ENCODE measurements at regions not wholly inside any gene's neighbourhood (a gene's known extent, or its start where the extent isn't known, plus 50 kb on each side); places are given as distances from the start of the nearest gene placed in this dataset.
A peak's percentile ranks its signal among the peaks of the same experiment; 100 is the strongest.

DNA sequence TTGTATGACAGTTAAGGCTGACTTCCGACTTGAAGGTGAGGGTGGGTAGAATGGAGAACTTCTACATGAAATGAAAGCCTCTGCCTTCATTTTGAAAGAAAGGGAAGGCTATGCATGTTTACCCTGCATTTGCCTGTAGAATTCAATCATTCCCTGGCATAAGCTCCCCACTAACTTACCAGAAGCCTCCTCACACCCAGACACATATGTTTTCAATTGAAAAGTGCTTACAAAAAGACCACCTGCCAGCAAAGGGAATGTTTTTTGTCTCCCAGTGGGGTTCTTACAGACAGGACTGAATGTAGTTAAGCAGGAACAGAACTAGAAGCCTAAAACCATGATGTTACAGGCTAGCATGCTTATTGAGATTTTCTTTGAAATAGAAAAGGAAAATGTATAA, 392.1 kb upstream of the HSF2 start:
- H3K4me3 Mint-ChIP-seq, result no peak overlapping the region
- peak overlapping the region in 1 of 3 donors; percentile 17 for H3K27ac Mint-ChIP-seq
- H3K4me3 ChIP-seq (ENCODE audit: low read depth, low read length), result no peak overlapping the region
- no peaks in the 10 kb centered on the region for H3K36me3 ChIP-seq (ENCODE audit: control insufficient read depth, insufficient read depth, low read length)
- peaks cover 0 to 13% (median 2%) of the 10 kb centered on the region in 7 donors for H3K9me3 Mint-ChIP-seq
- H3K36me3 Mint-ChIP-seq, result no peaks in the 10 kb centered on the region
- DNase-seq (no peak), ATAC-seq (ENCODE audit: low read depth in 2 of 2) (no peak)
- H3K27ac ChIP-seq (ENCODE audit: insufficient read depth, low read length, poor library complexity, severe bottlenecking), result no peak overlapping the region
- no peaks in the 10 kb centered on the region for H3K27me3 ChIP-seq (ENCODE audit: control insufficient read depth, insufficient read depth, low read length)
- H3K4me1 Mint-ChIP-seq, result no peaks in the 10 kb centered on the region
- H3K4me1 ChIP-seq (ENCODE audit: control insufficient read depth, insufficient read depth, low read length, poor library complexity, severe bottlenecking), result no peaks in the 10 kb centered on the region
- no peaks in the 10 kb centered on the region for H3K27me3 Mint-ChIP-seq
- no peaks in the 10 kb centered on the region for H3K9me3 ChIP-seq (ENCODE audit: control insufficient read depth in 2 of 2, low read length in 2 of 2)

DNA sequence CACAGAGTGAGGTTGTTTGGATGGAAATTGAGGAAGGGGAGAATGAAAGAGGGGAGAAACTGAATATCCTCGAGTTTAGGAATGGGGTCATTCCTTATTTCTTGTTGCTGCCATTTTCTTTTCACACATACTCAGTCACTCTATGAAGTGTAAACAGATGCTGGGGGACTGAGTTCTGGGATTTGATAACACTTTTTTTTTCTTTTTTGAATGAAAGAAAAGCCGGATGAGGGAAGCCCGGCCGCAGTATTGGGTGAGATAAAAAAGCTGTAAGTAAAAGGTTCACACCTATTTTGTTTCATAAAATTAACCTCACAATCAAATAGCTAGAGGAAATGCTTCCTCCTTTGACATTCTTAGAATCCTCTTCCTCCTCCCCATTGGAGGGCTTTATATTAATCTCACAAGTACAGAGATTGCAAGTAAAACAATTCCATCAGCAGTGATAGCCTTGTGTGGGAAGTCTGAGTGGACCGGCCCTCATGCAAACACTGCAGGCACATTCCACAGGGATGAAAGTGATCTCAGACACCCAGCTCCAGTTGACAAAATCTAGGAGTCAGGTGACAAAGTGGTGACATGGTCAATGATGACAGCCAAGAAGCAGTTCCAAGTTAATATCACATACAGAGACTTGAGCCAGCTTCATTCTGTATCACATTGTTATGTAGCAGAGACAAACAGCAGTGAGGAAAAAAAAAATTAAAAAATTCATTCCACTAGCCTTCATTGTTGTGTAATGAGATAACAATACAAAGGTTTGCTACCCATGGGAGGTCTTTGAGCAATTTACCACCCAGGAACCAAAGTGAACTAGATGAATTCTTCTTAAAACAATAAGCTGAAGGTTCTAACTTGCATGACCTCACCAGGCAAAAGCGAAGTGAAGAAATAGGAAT, 391.1 kb upstream of the HSF2 start:
- Histone ChIP-seq H3K36me3 (ENCODE audit: control insufficient read depth, insufficient read depth, low read length) (no peaks in the 10 kb centered on the region), H3K4me3 (ENCODE audit: low read depth, low read length) (no peak overlapping the region), H3K27me3 (ENCODE audit: control insufficient read depth, insufficient read depth, low read length) (no peaks in the 10 kb centered on the region), H3K9me3 (ENCODE audit: control insufficient read depth in 2 of 2, low read length in 2 of 2) (no peaks in the 10 kb centered on the region), H3K27ac (ENCODE audit: insufficient read depth, low read length, poor library complexity, severe bottlenecking) (no peak overlapping the region), H3K4me1 (ENCODE audit: control insufficient read depth, insufficient read depth, low read length, poor library complexity, severe bottlenecking) (no peaks in the 10 kb centered on the region)
- no peaks in the 10 kb centered on the region for H3K27me3 Mint-ChIP-seq
- no peaks in the 10 kb centered on the region for H3K36me3 Mint-ChIP-seq
- H3K27ac Mint-ChIP-seq, result no peak overlapping the region
- H3K4me3 Mint-ChIP-seq, result no peak overlapping the region
- DNase-seq, result no peak
- peaks cover 0 to 4% (median 0%) of the 10 kb centered on the region in 7 donors for H3K9me3 Mint-ChIP-seq
- ATAC-seq (ENCODE audit: low read depth in 2 of 2), result no peak
- H3K4me1 Mint-ChIP-seq, result no peaks in the 10 kb centered on the region

DNA sequence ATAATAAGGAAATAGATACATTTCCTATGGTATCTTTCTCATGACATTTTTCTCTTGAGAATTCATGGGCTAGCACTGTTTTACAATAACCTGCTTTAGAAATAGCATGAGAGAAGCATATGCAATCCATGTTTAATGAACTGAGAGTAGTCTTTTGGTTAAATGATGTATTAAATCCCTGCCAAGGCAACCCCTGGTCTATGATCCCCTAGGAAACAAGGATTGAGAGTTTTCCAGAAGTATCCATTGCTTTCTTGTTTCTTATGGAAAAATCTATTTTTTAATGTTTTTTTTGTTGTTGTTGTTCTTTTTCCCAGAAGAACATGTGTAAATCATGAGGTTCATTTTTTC, 390.5 kb upstream of the HSF2 start:
- no peak overlapping the region for H3K4me3 ChIP-seq (ENCODE audit: low read depth, low read length)
- no peak overlapping the region for H3K4me3 Mint-ChIP-seq
- DNase-seq (no peak), ATAC-seq (ENCODE audit: low read depth in 2 of 2) (no peak)
- peaks cover 0 to 3% (median 0%) of the 10 kb centered on the region in 7 donors for H3K9me3 Mint-ChIP-seq
- H3K27ac ChIP-seq (ENCODE audit: insufficient read depth, low read length, poor library complexity, severe bottlenecking), result no peak overlapping the region
- H3K27ac Mint-ChIP-seq, result no peak overlapping the region
- no peaks in the 10 kb centered on the region for H3K9me3 ChIP-seq (ENCODE audit: control insufficient read depth in 2 of 2, low read length in 2 of 2)
- no peaks in the 10 kb centered on the region for H3K27me3 Mint-ChIP-seq
- no peaks in the 10 kb centered on the region for H3K36me3 Mint-ChIP-seq
- H3K36me3 ChIP-seq (ENCODE audit: control insufficient read depth, insufficient read depth, low read length), result no peaks in the 10 kb centered on the region
- H3K4me1 ChIP-seq (ENCODE audit: control insufficient read depth, insufficient read depth, low read length, poor library complexity, severe bottlenecking), result no peaks in the 10 kb centered on the region
- H3K4me1 Mint-ChIP-seq, result no peaks in the 10 kb centered on the region
- H3K27me3 ChIP-seq (ENCODE audit: control insufficient read depth, insufficient read depth, low read length), result no peaks in the 10 kb centered on the region

DNA sequence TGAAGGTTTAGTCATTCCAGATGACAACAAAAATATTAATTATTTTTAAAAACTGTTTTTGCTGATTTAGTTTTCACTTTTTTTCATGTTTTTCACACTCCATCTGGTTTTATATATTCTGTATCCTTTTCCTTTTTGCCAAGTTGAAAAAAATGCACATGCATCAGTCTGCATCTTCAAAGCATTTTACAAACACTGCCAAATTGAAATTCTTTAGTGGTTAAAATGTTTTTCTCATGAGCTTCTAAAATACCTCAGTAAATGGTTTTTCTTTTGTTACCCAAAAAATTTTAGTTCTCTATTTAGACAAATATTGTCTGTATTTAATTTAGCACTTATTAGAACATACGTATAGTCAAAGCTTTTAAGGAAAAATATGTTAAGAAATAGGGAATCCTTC, 386.9 kb upstream of the HSF2 start:
- DNase-seq (no peak), ATAC-seq (ENCODE audit: low read depth in 2 of 2) (no peak)
- Histone ChIP-seq H3K27me3 (ENCODE audit: control insufficient read depth, insufficient read depth, low read length) (no peaks in the 10 kb centered on the region), H3K4me1 (ENCODE audit: control insufficient read depth, insufficient read depth, low read length, poor library complexity, severe bottlenecking) (no peaks in the 10 kb centered on the region), H3K27ac (ENCODE audit: insufficient read depth, low read length, poor library complexity, severe bottlenecking) (no peak overlapping the region), H3K9me3 (ENCODE audit: control insufficient read depth in 2 of 2, low read length in 2 of 2) (no peaks in the 10 kb centered on the region), H3K4me3 (ENCODE audit: low read depth, low read length) (no peak overlapping the region), H3K36me3 (ENCODE audit: control insufficient read depth, insufficient read depth, low read length) (no peaks in the 10 kb centered on the region)
- Mint-ChIP-seq H3K4me1 (no peaks in the 10 kb centered on the region), H3K27me3 (no peaks in the 10 kb centered on the region), H3K4me3 (no peak overlapping the region), H3K9me3 (peaks cover 0 to 2% (median 0%) of the 10 kb centered on the region in 7 donors), H3K36me3 (no peaks in the 10 kb centered on the region), H3K27ac (no peak overlapping the region)

DNA sequence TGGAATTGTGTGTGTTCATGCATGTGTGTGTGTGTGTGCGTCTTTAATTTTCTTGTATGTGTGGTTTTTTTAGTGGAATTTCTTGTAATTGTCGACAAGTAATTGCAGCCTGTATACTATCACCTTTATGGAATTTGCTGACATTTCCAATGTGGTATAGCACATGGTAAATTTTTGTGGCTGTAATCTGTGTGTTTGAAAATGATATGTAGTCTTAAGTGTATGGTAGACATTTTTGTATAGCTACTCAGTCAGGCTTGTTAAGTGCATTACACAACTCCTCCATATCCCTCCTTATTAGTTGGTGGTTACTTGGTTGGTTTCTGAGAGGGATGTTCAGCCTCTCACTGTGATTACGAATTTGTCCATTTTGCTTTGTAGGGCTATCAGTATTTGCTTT, 384.5 kb upstream of the HSF2 start:
- Mint-ChIP-seq H3K9me3 (peaks cover 0 to 2% (median 0%) of the 10 kb centered on the region in 7 donors), H3K36me3 (no peaks in the 10 kb centered on the region), H3K4me3 (no peak overlapping the region), H3K4me1 (no peaks in the 10 kb centered on the region), H3K27ac (no peak overlapping the region), H3K27me3 (no peaks in the 10 kb centered on the region)
- no peaks in the 10 kb centered on the region for H3K9me3 ChIP-seq (ENCODE audit: control insufficient read depth in 2 of 2, low read length in 2 of 2)
- H3K4me1 ChIP-seq (ENCODE audit: control insufficient read depth, insufficient read depth, low read length, poor library complexity, severe bottlenecking), result no peaks in the 10 kb centered on the region
- DNase-seq (no peak), ATAC-seq (ENCODE audit: low read depth in 2 of 2) (no peak)
- no peak overlapping the region for H3K4me3 ChIP-seq (ENCODE audit: low read depth, low read length)
- H3K36me3 ChIP-seq (ENCODE audit: control insufficient read depth, insufficient read depth, low read length), result no peaks in the 10 kb centered on the region
- no peak overlapping the region for H3K27ac ChIP-seq (ENCODE audit: insufficient read depth, low read length, poor library complexity, severe bottlenecking)
- no peaks in the 10 kb centered on the region for H3K27me3 ChIP-seq (ENCODE audit: control insufficient read depth, insufficient read depth, low read length)

DNA sequence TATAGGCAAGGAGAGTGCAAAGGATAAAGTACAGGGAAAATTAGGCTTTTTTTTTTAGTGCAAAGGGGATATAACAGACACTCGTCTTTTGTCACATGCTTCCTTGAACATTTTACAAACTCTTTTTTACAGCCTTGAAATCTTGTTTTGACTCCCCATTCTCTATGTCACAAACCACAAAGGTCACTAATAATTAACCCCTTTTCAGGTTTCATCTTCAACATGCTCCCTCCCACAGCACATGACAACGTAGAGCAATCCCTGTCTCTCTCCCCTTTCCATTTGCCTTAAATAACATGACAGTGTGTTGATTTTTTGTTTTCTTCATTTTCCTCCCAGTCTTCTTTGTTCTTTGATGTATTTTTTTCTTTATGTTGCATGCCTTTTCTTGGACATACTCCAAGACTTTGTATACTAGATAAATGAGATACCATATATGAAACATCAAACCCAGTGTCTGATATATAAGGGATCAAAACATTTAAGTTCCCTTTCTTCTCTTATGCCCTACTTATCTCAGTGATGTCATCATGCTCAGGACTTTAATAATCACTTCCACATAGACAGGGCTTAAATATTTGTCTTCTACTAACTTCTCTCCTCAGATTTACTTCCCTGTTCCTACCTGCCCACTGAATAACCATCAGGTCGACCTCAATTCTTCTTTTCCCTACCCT, 378.7 kb upstream of the HSF2 start:
- no peaks in the 10 kb centered on the region for H3K27me3 ChIP-seq (ENCODE audit: control insufficient read depth, insufficient read depth, low read length)
- Mint-ChIP-seq H3K27me3 (no peaks in the 10 kb centered on the region), H3K4me3 (no peak overlapping the region), H3K4me1 (no peaks in the 10 kb centered on the region), H3K9me3 (peaks cover 0 to 3% (median 0%) of the 10 kb centered on the region in 7 donors), H3K36me3 (no peaks in the 10 kb centered on the region), H3K27ac (no peak overlapping the region)
- DNase-seq (no peak), ATAC-seq (ENCODE audit: low read depth in 2 of 2) (no peak)
- H3K4me3 ChIP-seq (ENCODE audit: low read depth, low read length), result no peak overlapping the region
- H3K36me3 ChIP-seq (ENCODE audit: control insufficient read depth, insufficient read depth, low read length), result no peaks in the 10 kb centered on the region
- no peaks in the 10 kb centered on the region for H3K4me1 ChIP-seq (ENCODE audit: control insufficient read depth, insufficient read depth, low read length, poor library complexity, severe bottlenecking)
- H3K27ac ChIP-seq (ENCODE audit: insufficient read depth, low read length, poor library complexity, severe bottlenecking), result no peak overlapping the region
- no peaks in the 10 kb centered on the region for H3K9me3 ChIP-seq (ENCODE audit: control insufficient read depth in 2 of 2, low read length in 2 of 2)

DNA sequence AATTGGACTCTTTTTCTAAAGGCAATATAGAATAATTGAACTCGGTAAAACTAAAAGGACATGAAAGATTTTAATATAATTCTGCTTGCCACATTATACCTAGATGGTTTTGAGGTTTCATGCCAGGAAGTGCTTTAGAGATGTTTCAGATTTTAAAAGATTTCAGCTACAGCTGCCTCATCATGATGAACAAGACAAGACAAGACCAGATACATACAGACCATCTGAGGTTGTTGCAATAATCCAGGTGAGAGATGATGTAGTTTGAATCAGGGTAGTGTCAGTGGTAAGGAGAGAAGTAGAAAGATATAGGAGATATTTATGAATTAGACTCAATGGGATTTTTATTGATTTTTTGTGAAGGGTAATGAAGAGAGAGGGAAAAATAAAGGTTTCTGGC, 374.3 kb upstream of the HSF2 start:
- H3K27ac Mint-ChIP-seq, result no peak overlapping the region
- no peaks in the 10 kb centered on the region for H3K36me3 Mint-ChIP-seq
- no peak overlapping the region for H3K27ac ChIP-seq (ENCODE audit: insufficient read depth, low read length, poor library complexity, severe bottlenecking)
- H3K9me3 ChIP-seq (ENCODE audit: control insufficient read depth in 2 of 2, low read length in 2 of 2), result no peaks in the 10 kb centered on the region
- H3K4me3 ChIP-seq (ENCODE audit: low read depth, low read length), result no peak overlapping the region
- DNase-seq (no peak), ATAC-seq (ENCODE audit: low read depth in 2 of 2) (no peak)
- no peaks in the 10 kb centered on the region for H3K36me3 ChIP-seq (ENCODE audit: control insufficient read depth, insufficient read depth, low read length)
- no peaks in the 10 kb centered on the region for H3K4me1 Mint-ChIP-seq
- no peaks in the 10 kb centered on the region for H3K4me1 ChIP-seq (ENCODE audit: control insufficient read depth, insufficient read depth, low read length, poor library complexity, severe bottlenecking)
- H3K4me3 Mint-ChIP-seq, result no peak overlapping the region
- H3K9me3 Mint-ChIP-seq, result peaks cover 0 to 1% (median 0%) of the 10 kb centered on the region in 7 donors
- no peaks in the 10 kb centered on the region for H3K27me3 ChIP-seq (ENCODE audit: control insufficient read depth, insufficient read depth, low read length)
- H3K27me3 Mint-ChIP-seq, result no peaks in the 10 kb centered on the region

Data from CD4-positive, CD25-positive, alpha-beta regulatory T cell (primary cell).